ENCODE measurements at regions not wholly inside any gene's neighbourhood (a gene's known extent, or its start where the extent isn't known, plus 50 kb on each side); places are given as distances from the start of the nearest gene placed in this dataset.

- DNase-seq (ENCODE audit: low read depth), result no peak
These were observed 428.8 kb downstream of the BRINP1 start for GRCh38 chr9:118940473-118940872.

- no peak for DNase-seq (ENCODE audit: low read depth)
These were observed 422.6 kb downstream of the BRINP1 start for GRCh38 chr9:118946669-118947068.

GRCh38 chr9:118954857-118955256, 414.4 kb downstream of the BRINP1 start:
- DNase-seq (ENCODE audit: low read depth), result no peak

GRCh38 chr9:118957585-118957984, 411.6 kb downstream of the BRINP1 start:
- DNase-seq (ENCODE audit: low read depth), result peak; percentile 25

GRCh38 chr9:118959366-118959765, 409.9 kb downstream of the BRINP1 start:
- DNase-seq (ENCODE audit: low read depth), result no peak

GRCh38 chr9:118961857-118962256, 407.4 kb downstream of the BRINP1 start:
- DNase-seq (ENCODE audit: low read depth), result peak; percentile 94

- DNase-seq (ENCODE audit: low read depth), result peak; percentile 70
These were observed 406.8 kb downstream of the BRINP1 start for GRCh38 chr9:118962426-118962825.

- no peak for DNase-seq (ENCODE audit: low read depth)
These were observed 405.6 kb downstream of the BRINP1 start for GRCh38 chr9:118963674-118964073.

- no peak for DNase-seq (ENCODE audit: low read depth)
These were observed 401.3 kb downstream of the BRINP1 start for GRCh38 chr9:118967901-118968300.

- DNase-seq (ENCODE audit: low read depth), result peak; percentile 44
These were observed 393.5 kb downstream of the BRINP1 start for GRCh38 chr9:118975736-118976135.

GRCh38 chr9:118976160-118976559, 393.1 kb downstream of the BRINP1 start:
- no peak for DNase-seq (ENCODE audit: low read depth)

GRCh38 chr9:118984607-118985006, 384.6 kb downstream of the BRINP1 start:
- no peak for DNase-seq (ENCODE audit: low read depth)

- DNase-seq (ENCODE audit: low read depth), result no peak
These were observed 383.4 kb downstream of the BRINP1 start for GRCh38 chr9:118985851-118986250.

- no peak for DNase-seq (ENCODE audit: low read depth)
These were observed 382.1 kb downstream of the BRINP1 start for GRCh38 chr9:118987167-118987566.

GRCh38 chr9:118990949-118991348, 378.3 kb downstream of the BRINP1 start:
- DNase-seq (ENCODE audit: low read depth), result no peak

- DNase-seq (ENCODE audit: low read depth), result peak; percentile 5
These were observed 377.6 kb downstream of the BRINP1 start for GRCh38 chr9:118991366-118992285.

- peak; percentile 7 for DNase-seq (ENCODE audit: low read depth)
These were observed 376.1 kb downstream of the BRINP1 start for GRCh38 chr9:118992813-118993794.

- no peak for DNase-seq (ENCODE audit: low read depth)
These were observed 375.3 kb downstream of the BRINP1 start for GRCh38 chr9:118993965-118994364.

GRCh38 chr9:119002491-119002890, 366.7 kb downstream of the BRINP1 start:
- no peak for DNase-seq (ENCODE audit: low read depth)

- peak; percentile 68 for DNase-seq (ENCODE audit: low read depth)
These were observed 366.0 kb downstream of the BRINP1 start for GRCh38 chr9:119003201-119003611.

GRCh38 chr9:119003882-119004617, 365.2 kb downstream of the BRINP1 start:
- DNase-seq (ENCODE audit: low read depth), result peak; percentile 59

GRCh38 chr9:119004618-119004990, 364.6 kb downstream of the BRINP1 start:
- DNase-seq (ENCODE audit: low read depth), result peak; percentile 93

Measured in M059J (cell line).